GM10266 (cell line): ENCODE measurements at regions not wholly inside any gene's neighbourhood (a gene's known extent, or its start where the extent isn't known, plus 50 kb on each side); places are given as distances from the start of the nearest gene placed in this dataset.

ENCODE experiments used
- DNase-seq: peaks from one replicate; pipeline ENCODE4 v3.0.0; 2012; ENCODE audit errors: extremely low spot score
- CTCF ChIP-seq: IDR thresholded peaks from 2 replicates; pipeline ENCODE4 v1.5.1; 2012; ENCODE audit warnings: mild to moderate bottlenecking, low read depth; ENCODE audit not compliant: control insufficient read depth, insufficient read depth; ENCODE audit errors: missing control alignments

- TF ChIP-seq CTCF: no peak
- DNase-seq: no peak
Measured at GRCh38 chr12:58386136-58386535, 444.8 kb downstream of the ATP23 start.

GRCh38 chr12:58387199-58387598 is 445.8 kb downstream of the ATP23 start:
- no peak for TF ChIP-seq CTCF
- DNase-seq: no peak

- DNase-seq: no peak
- no peak for TF ChIP-seq CTCF
Measured at GRCh38 chr12:58388261-58388660, 446.9 kb downstream of the ATP23 start.

GRCh38 chr12:58393152-58393551 is 451.8 kb downstream of the ATP23 start:
- no peak for DNase-seq
- no peak for TF ChIP-seq CTCF

- no peak for TF ChIP-seq CTCF
- no peak for DNase-seq
Measured at GRCh38 chr12:58395056-58395455, 453.7 kb downstream of the ATP23 start.

- TF ChIP-seq CTCF: no peak
- no peak for DNase-seq
Measured at GRCh38 chr12:58395470-58395869, 454.1 kb downstream of the ATP23 start.

- no peak for DNase-seq
- no peak for TF ChIP-seq CTCF
Measured at GRCh38 chr12:58396239-58396638, 454.9 kb downstream of the ATP23 start.
